Endothelial cell of umbilical vein (primary cell): ENCODE measurements at regions not wholly inside any gene's neighbourhood (a gene's known extent, or its start where the extent isn't known, plus 50 kb on each side); places are given as distances from the start of the nearest gene placed in this dataset.

Source experiments
- BruUV-seq: library from RNA; stranded (reverse); fragments of 400-500 nt; replicated peaks from 2 replicates; lab custom pipeline; 2021; lab: Mats Ljungman, UMichigan
- CTCF ChIA-PET: fragments of 300-600, 350-600 bp; sonication (Branson Sonifier 250); formaldehyde crosslinking; loops from one replicate; lab custom pipeline; 2021; ENCODE audit warnings: antibody characterized with exemption, inconsistent platforms; lab: Charles Lee
- POLR2A ChIA-PET: fragments of 300-600, 350-600 bp; sonication (Branson Sonifier 250); formaldehyde crosslinking; loops from one replicate; lab custom pipeline; 2021; ENCODE audit warnings: antibody characterized with exemption, inconsistent platforms; lab: Charles Lee
- DNase-seq: peaks from one replicate; pipeline ENCODE4 v3.0.0-alpha.2; 2011; ENCODE audit warnings: low read depth, low spot score
- FAIRE-seq: peaks from 2 replicates; lab custom pipeline; 2011; peaks lifted over from hg19 to GRCh38; lab: Jason Lieb, UNC
- H2AFZ ChIP-seq: 2 replicates; pipeline ENCODE4 v1.6.0; 2012; ENCODE audit warnings: low read depth, low read length, control low read depth, inconsistent platforms
- H3K27ac ChIP-seq: 2 replicates; pipeline ENCODE4 v1.5.1; 2011; ENCODE audit warnings: low read depth, mild to moderate bottlenecking, control low read depth, low read length, moderate library complexity; ENCODE audit not compliant: insufficient read depth
- H3K27me3 ChIP-seq, 2 experiments: 2 replicates each; pipeline versions ENCODE4 v1.6.0 to v1.6.1; 2011; ENCODE audit warnings: low read length in 2 of 2, mixed read lengths in 1 of 2; ENCODE audit not compliant: control insufficient read depth in 2 of 2, insufficient read depth in 2 of 2
- H3K36me3 ChIP-seq, 2 experiments: 2 replicates in 1 of 2; 3 replicates in 1 of 2; pipeline ENCODE4 v1.5.1; 2011; ENCODE audit warnings: low read length in 2 of 2, mild to moderate bottlenecking in 1 of 2, moderate library complexity in 1 of 2; ENCODE audit not compliant: control insufficient read depth in 2 of 2, insufficient read depth in 2 of 2; ENCODE audit errors: extremely low read depth in 1 of 2
- H3K4me1 ChIP-seq: 3 replicates; pipeline ENCODE4 v1.5.1; 2011; ENCODE audit warnings: mild to moderate bottlenecking, low read length; ENCODE audit not compliant: control insufficient read depth, insufficient read depth; ENCODE audit errors: extremely low read depth
- H3K4me2 ChIP-seq: 2 replicates; pipeline ENCODE4 v1.6.1; 2011; ENCODE audit warnings: low read length, control low read depth, mixed read lengths; ENCODE audit not compliant: insufficient read depth
- H3K4me3 ChIP-seq, 3 experiments: fragments of 200-600 bp in 1 of 3; sonication (generic), shearing (Covaris generic) in 1 of 3; replicated peaks in 1 of 3; 2 replicates each; pipeline ENCODE4 v1.5.1; 2011 to 2016; ENCODE audit warnings: control low read depth in 3 of 3, low read length in 3 of 3, mild to moderate bottlenecking in 2 of 3, inconsistent platforms in 1 of 3, low read depth in 1 of 3, moderate library complexity in 1 of 3; ENCODE audit not compliant: insufficient read depth in 1 of 3
- H3K79me2 ChIP-seq: 2 replicates; pipeline ENCODE4 v1.6.0; 2012; ENCODE audit warnings: low read length, inconsistent platforms; ENCODE audit not compliant: control insufficient read depth, insufficient read depth
- H3K9ac ChIP-seq: replicated peaks from 2 replicates; pipeline ENCODE3; 2011; ENCODE audit warnings: low read length, control low read depth; ENCODE audit not compliant: insufficient read depth; ENCODE audit errors: extremely low read depth
- H3K9me1 ChIP-seq: replicated peaks from 3 replicates; pipeline ENCODE4 v1.6.0; 2011; ENCODE audit warnings: mild to moderate bottlenecking, low read length; ENCODE audit not compliant: control insufficient read depth, insufficient read depth; ENCODE audit errors: extremely low read depth
- H3K9me3 ChIP-seq: replicated peaks from 2 replicates; pipeline ENCODE4 v1.5.1; 2012; ENCODE audit warnings: low read length, inconsistent platforms; ENCODE audit not compliant: control insufficient read depth, insufficient read depth
- H4K20me1 ChIP-seq: replicated peaks from 2 replicates; pipeline ENCODE3; 2011; ENCODE audit warnings: mild to moderate bottlenecking, low read length; ENCODE audit not compliant: control insufficient read depth, insufficient read depth; ENCODE audit errors: extremely low read depth
- CTCF ChIP-seq, 2 donors: IDR thresholded peaks; 1 replicate in 1 of 2; 2 replicates in 1 of 2; pipeline ENCODE4 v1.5.1; 2011; ENCODE audit warnings: low read length in 2 of 2, mild to moderate bottlenecking in 2 of 2, moderate library complexity in 2 of 2, control low read depth in 1 of 2, inconsistent platforms in 1 of 2, low read depth in 1 of 2; ENCODE audit not compliant: insufficient read depth in 1 of 2; ENCODE audit errors: extremely low read depth in 1 of 2
- EZH2 ChIP-seq: IDR thresholded peaks from 2 replicates; pipeline ENCODE4 v1.6.1; 2012; ENCODE audit warnings: borderline replicate concordance, low read depth, mild to moderate bottlenecking, moderate library complexity, low read length, inconsistent platforms; ENCODE audit not compliant: severe bottlenecking
- FOS ChIP-seq: IDR thresholded peaks from 2 replicates; pipeline ENCODE4 v1.6.1; 2011; ENCODE audit warnings: mild to moderate bottlenecking, low read length, moderate library complexity, borderline replicate concordance; ENCODE audit not compliant: insufficient read depth
- GATA2 ChIP-seq: IDR thresholded peaks from 2 replicates; pipeline ENCODE4 v1.7.0; 2011; ENCODE audit warnings: low read depth, mild to moderate bottlenecking, moderate library complexity, mixed read lengths, low read length; ENCODE audit not compliant: insufficient read length, insufficient read depth
- JUN ChIP-seq: IDR thresholded peaks from 2 replicates; pipeline ENCODE4 v1.6.1; 2011; ENCODE audit warnings: borderline replicate concordance, low read depth; ENCODE audit not compliant: insufficient read length, insufficient read depth
- MAX ChIP-seq: IDR thresholded peaks from 2 replicates; pipeline ENCODE4 v1.6.1; 2011; ENCODE audit not compliant: insufficient read depth, insufficient read length
- MYC ChIP-seq: IDR thresholded peaks from one replicate; pipeline ENCODE4 v1.6.1; 2011; ENCODE audit warnings: mild to moderate bottlenecking, low read depth, low read length
- POLR2A ChIP-seq: IDR thresholded peaks from 2 replicates; pipeline ENCODE4 v1.6.1; 2012; ENCODE audit warnings: low read depth, mild to moderate bottlenecking, control low read depth, low read length
- POLR2AphosphoS5 ChIP-seq: IDR thresholded peaks from 2 replicates; pipeline ENCODE4 v1.6.1; 2012; ENCODE audit warnings: low read depth, mild to moderate bottlenecking, control low read depth, low read length, moderate library complexity; ENCODE audit not compliant: insufficient read depth
- dilution Hi-C: fragments of 300-500 bp; cut with MboI; formaldehyde crosslinking; loops from one replicate; pipeline ENCODE4 v1.15.0; 2019; ENCODE audit warnings: low sequenced_read_pairs; ENCODE audit not compliant: extremely low pct_ligation_motif_present
- intact Hi-C: fragments of 100-400 bp; cut with micrococcal nuclease; formaldehyde crosslinking; loops from one replicate; pipeline ENCODE4 v1.10.0; 2022

GRCh38 chr15:54836052-54836795 lies 360.5 kb downstream of the RSL24D1 start:
- DNase-seq (no peak), FAIRE-seq (no peak)
- no TSS peak for BruUV-seq
- Histone ChIP-seq H2AFZ (no peak overlapping the region), H3K9me1 (no peaks in the 10 kb centered on the region), H3K79me2 (no peaks in the 10 kb centered on the region), H3K4me3 (no peak overlapping the region), H3K4me1 (no peaks in the 10 kb centered on the region), H3K27ac (no peak overlapping the region), H3K9me3 (no peaks in the 10 kb centered on the region), H3K4me2 (no peak overlapping the region), H3K9ac (no peak overlapping the region), H3K36me3 (no peaks in the 10 kb centered on the region), H3K27me3 (no peaks in the 10 kb centered on the region), H4K20me1 (no peaks in the 10 kb centered on the region)
- TF ChIP-seq CTCF (IDR thresholded peaks at IDR 0.05; ENCODE audit: extremely low read depth in 1 of 2, insufficient read depth in 1 of 2, low read depth in 1 of 2, low read length in 2 of 2) (no peak), MAX (no peak), POLR2A (no peak), EZH2 (no peak), JUN (no peak), MYC (no peak), GATA2 (no peak), POLR2AphosphoS5 (no peak), FOS (no peak)
- CTCF ChIA-PET = no interaction called here
- dilution Hi-C loops (no loop called here), intact Hi-C loops (no loop called here)
- POLR2A ChIA-PET = no interaction called here
